SK-MEL-5 (cell line): ENCODE measurements at regions not wholly inside any gene's neighbourhood (a gene's known extent, or its start where the extent isn't known, plus 50 kb on each side); places are given as distances from the start of the nearest gene placed in this dataset.

Experiments
- DNase-seq: peaks from one replicate; pipeline ENCODE4 v3.0.0-alpha.2; 2016; ENCODE audit warnings: low read depth, low spot score
- in situ Hi-C: cut with HindIII; loops from 2 replicates; pipeline ENCODE4 v1.10.0; 2016; ENCODE audit warnings: low sequenced_read_pairs, high pct_unique_total_duplicates, low pct_unique_long_range_greater_than_20kb

- DNase-seq, result no peak
- in situ Hi-C loops, result no loop called here
These were observed 184.2 kb upstream of the PPP1R3A start for GRCh38 chr7:114102996-114103395.

- in situ Hi-C loops, result no loop called here
- DNase-seq, result no peak
These were observed 183.3 kb upstream of the PPP1R3A start for GRCh38 chr7:114102131-114102530.

GRCh38 chr7:114100810-114101209, 182.0 kb upstream of the PPP1R3A start:
- DNase-seq, result no peak

GRCh38 chr7:114099337-114099736, 180.5 kb upstream of the PPP1R3A start:
- in situ Hi-C loops, result loop anchor here (25.0 kb wide), 1 partner anchor 563 kb away; no protein-coding TSS in a partner anchor
- DNase-seq, result no peak

More at GRCh38 chr7:114100810-114101209, 182.0 kb upstream of the PPP1R3A start:
- in situ Hi-C loops, result no loop called here

- DNase-seq, result no peak
- in situ Hi-C loops, result loop anchor here (25.0 kb wide), 1 partner anchor 566 kb away; no protein-coding TSS in a partner anchor
These were observed 177.1 kb upstream of the PPP1R3A start for GRCh38 chr7:114095885-114096284.

- DNase-seq, result no peak
- in situ Hi-C loops, result loop anchor here (25.0 kb wide), 1 partner anchor 574 kb away; no protein-coding TSS in a partner anchor
These were observed 169.7 kb upstream of the PPP1R3A start for GRCh38 chr7:114088470-114088940.

- in situ Hi-C loops, result loop anchor here (25.0 kb wide), 1 partner anchor 574 kb away; no protein-coding TSS in a partner anchor
- no peak for DNase-seq
These were observed 169.1 kb upstream of the PPP1R3A start for GRCh38 chr7:114087653-114088469.

GRCh38 chr7:114086914-114087652, 168.3 kb upstream of the PPP1R3A start:
- in situ Hi-C loops, result loop anchor here (25.0 kb wide), 1 partner anchor 575 kb away; no protein-coding TSS in a partner anchor
- no peak for DNase-seq

- no peak for DNase-seq
- in situ Hi-C loops, result loop anchor here (25.0 kb wide), 1 partner anchor 576 kb away; no protein-coding TSS in a partner anchor
These were observed 167.7 kb upstream of the PPP1R3A start for GRCh38 chr7:114086537-114086913.

- DNase-seq, result peak; percentile 62
- in situ Hi-C loops, result loop anchor here (25.0 kb wide), 1 partner anchor 576 kb away; no protein-coding TSS in a partner anchor
These were observed 167.0 kb upstream of the PPP1R3A start for GRCh38 chr7:114085592-114086501.

GRCh38 chr7:114085313-114085591, 166.4 kb upstream of the PPP1R3A start:
- in situ Hi-C loops, result loop anchor here (25.0 kb wide), 1 partner anchor 577 kb away; no protein-coding TSS in a partner anchor
- no peak for DNase-seq

GRCh38 chr7:114084472-114085312, 165.9 kb upstream of the PPP1R3A start:
- in situ Hi-C loops, result loop anchor here (25.0 kb wide), 1 partner anchor 578 kb away; no protein-coding TSS in a partner anchor
- no peak for DNase-seq

- in situ Hi-C loops, result loop anchor here (25.0 kb wide), 1 partner anchor 578 kb away; no protein-coding TSS in a partner anchor
- no peak for DNase-seq
These were observed 165.2 kb upstream of the PPP1R3A start for GRCh38 chr7:114084002-114084471.

GRCh38 chr7:114083166-114084001, 164.6 kb upstream of the PPP1R3A start:
- in situ Hi-C loops, result loop anchor here (25.0 kb wide), 1 partner anchor 579 kb away; no protein-coding TSS in a partner anchor
- peak; percentile 49 for DNase-seq

- in situ Hi-C loops, result loop anchor here (25.0 kb wide), 1 partner anchor 580 kb away; no protein-coding TSS in a partner anchor
- no peak for DNase-seq
These were observed 163.9 kb upstream of the PPP1R3A start for GRCh38 chr7:114082642-114083165.
